Esophagus muscularis mucosa (tissue), 4 donors: ENCODE measurements at regions not wholly inside any gene's neighbourhood (a gene's known extent, or its start where the extent isn't known, plus 50 kb on each side); places are given as distances from the start of the nearest gene placed in this dataset.

Source experiments
- DNase-seq: peaks from one replicate; pipeline ENCODE4 v3.0.0-alpha.2; 2017; ENCODE audit errors: extremely low spot score
- H3K27ac ChIP-seq, 4 donors: fragments of 200-600 bp; sonication (generic); replicated peaks in 1 of 4; 1 replicate in 3 of 4; 2 replicates in 1 of 4; pipeline ENCODE4 v1.5.1; 2016 to 2019; ENCODE audit warnings: mild to moderate bottlenecking in 1 of 4
- H3K27me3 ChIP-seq, 4 donors: fragments of 200-600 bp; sonication (generic); one replicate each; pipeline versions ENCODE4 v1.5.1 to v1.6.0; 2016 to 2019
- H3K36me3 ChIP-seq, 4 donors: fragments of 200-600 bp; sonication (generic); one replicate each; pipeline ENCODE4 v1.5.1; 2016 to 2019
- H3K4me1 ChIP-seq, 4 donors: fragments of 200-600 bp; sonication (generic); one replicate each; pipeline ENCODE4 v1.5.1; 2016 to 2019
- H3K4me3 ChIP-seq, 4 donors: fragments of 200-600 bp; sonication (generic); 1 replicate in 2 of 4; 2 replicates in 2 of 4; pipeline ENCODE4 v1.5.1; 2016 to 2019; ENCODE audit warnings: mild to moderate bottlenecking in 4 of 4, moderate library complexity in 1 of 4
- H3K9me3 ChIP-seq, 4 donors: fragments of 200-600 bp; sonication (generic); 1 replicate in 3 of 4; 2 replicates in 1 of 4; pipeline ENCODE4 v1.5.1; 2016 to 2019
- CTCF ChIP-seq, 3 experiments: fragments of 200-600 bp in 2 of 3; fragments of 450-650 bp in 1 of 3; sonication (generic) in 2 of 3; IDR thresholded peaks; one replicate each; pipeline ENCODE4 v1.5.1; 2017 to 2019; ENCODE audit warnings: antibody characterized with exemption in 3 of 3, mild to moderate bottlenecking in 2 of 3, moderate library complexity in 1 of 3
- EP300 ChIP-seq: sonication (generic); formaldehyde crosslinking; IDR thresholded peaks from one replicate; pipeline ENCODE4 v1.6.1; 2017; ENCODE audit warnings: antibody characterized with exemption
- POLR2A ChIP-seq: fragments of 450-650 bp; IDR thresholded peaks from one replicate; pipeline ENCODE4 v1.6.1; 2017; ENCODE audit warnings: antibody characterized with exemption, moderate library complexity, mild to moderate bottlenecking, low read depth
- POLR2AphosphoS5 ChIP-seq, 2 donors: sonication (generic); formaldehyde crosslinking; IDR thresholded peaks; one replicate each; pipeline ENCODE4 v1.6.1; 2017; ENCODE audit warnings: antibody characterized with exemption in 2 of 2
- WGBS: methylation state at CpG from one replicate; pipeline ENCODE4 v1.1.5; 2018; 5-methylcytosine and 5-hydroxymethylcytosine counted together
- intact Hi-C: fragments of 100-400 bp; cut with DNase I; formaldehyde crosslinking; loops from one replicate; pipeline ENCODE4 v1.15.1; 2023

- Histone ChIP-seq H3K27ac (no peak overlapping the region), H3K4me1 (peaks cover 0 to 20% (median 0%) of the 10 kb centered on the region in 4 donors), H3K36me3 (no peaks in the 10 kb centered on the region), H3K9me3 (no peaks in the 10 kb centered on the region), H3K27me3 (no peaks in the 10 kb centered on the region), H3K4me3 (no peak overlapping the region)
- intact Hi-C loops, result no loop called here
- TF ChIP-seq POLR2AphosphoS5 (IDR thresholded peaks at IDR 0.05) (no peak), EP300 (no peak), POLR2A (no peak), CTCF (IDR thresholded peaks at IDR 0.05) (no peak)
- WGBS, result 92% methylated on average over 6 of the region's 6 CpGs
- no peak for DNase-seq
Measured at GRCh38 chr5:168151041-168151440, 140.4 kb upstream of the WWC1 start.

- H3K27ac ChIP-seq, result no peak overlapping the region
- no peak for TF ChIP-seq CTCF (IDR thresholded peaks at IDR 0.05)
- TF ChIP-seq POLR2AphosphoS5 (IDR thresholded peaks at IDR 0.05), result no peak
- TF ChIP-seq EP300, result no peak
- no peak for TF ChIP-seq POLR2A
- peaks cover 0 to 11% (median 0%) of the 10 kb centered on the region in 4 donors for H3K4me1 ChIP-seq
- WGBS, result 85% methylated on average over 3 of the region's 3 CpGs
- no peaks in the 10 kb centered on the region for H3K36me3 ChIP-seq
- no peaks in the 10 kb centered on the region for H3K27me3 ChIP-seq
- intact Hi-C loops, result no loop called here
- DNase-seq, result no peak
- H3K4me3 ChIP-seq, result no peak overlapping the region
- H3K9me3 ChIP-seq, result no peaks in the 10 kb centered on the region
Measured at GRCh38 chr5:168152660-168153059, 138.8 kb upstream of the WWC1 start.

- no peak overlapping the region for H3K27ac ChIP-seq
- no peaks in the 10 kb centered on the region for H3K36me3 ChIP-seq
- peaks cover 0 to 5% (median 0%) of the 10 kb centered on the region in 4 donors for H3K4me1 ChIP-seq
- WGBS, result 78% methylated on average over 7 of the region's 7 CpGs
- DNase-seq, result no peak
- intact Hi-C loops, result no loop called here
- no peak for TF ChIP-seq POLR2AphosphoS5 (IDR thresholded peaks at IDR 0.05)
- no peak for TF ChIP-seq POLR2A
- no peak for TF ChIP-seq EP300
- TF ChIP-seq CTCF (IDR thresholded peaks at IDR 0.05), result no peak
- H3K9me3 ChIP-seq, result no peaks in the 10 kb centered on the region
- H3K4me3 ChIP-seq, result no peak overlapping the region
- no peaks in the 10 kb centered on the region for H3K27me3 ChIP-seq
Measured at GRCh38 chr5:168153263-168153875, 138.1 kb upstream of the WWC1 start.

- TF ChIP-seq CTCF (IDR thresholded peaks at IDR 0.05) (no peak), POLR2A (no peak), POLR2AphosphoS5 (IDR thresholded peaks at IDR 0.05) (no peak)
- WGBS, result 83% methylated on average over 6 of the region's 6 CpGs
- no peak for DNase-seq
- peaks cover 0 to 5% (median 0%) of the 10 kb centered on the region in 4 donors for H3K4me1 ChIP-seq
- H3K27ac ChIP-seq, result no peak overlapping the region
- no peaks in the 10 kb centered on the region for H3K36me3 ChIP-seq
- no peaks in the 10 kb centered on the region for H3K9me3 ChIP-seq
- H3K4me3 ChIP-seq, result no peak overlapping the region
- H3K27me3 ChIP-seq, result no peaks in the 10 kb centered on the region
- intact Hi-C loops, result no loop called here
Measured at GRCh38 chr5:168153876-168154270, 137.6 kb upstream of the WWC1 start.

- WGBS, result 70% methylated on average over 2 of the region's 2 CpGs
Measured at GRCh38 chr5:168155585-168155984, 135.9 kb upstream of the WWC1 start.

More at GRCh38 chr5:168155585-168155984, 135.9 kb upstream of the WWC1 start:
- DNase-seq, result no peak
- H3K9me3 ChIP-seq, result no peaks in the 10 kb centered on the region
- peaks cover 0 to 5% (median 0%) of the 10 kb centered on the region in 4 donors for H3K4me1 ChIP-seq
- TF ChIP-seq CTCF (IDR thresholded peaks at IDR 0.05) (no peak), POLR2AphosphoS5 (IDR thresholded peaks at IDR 0.05) (no peak), EP300 (no peak), POLR2A (no peak)
- H3K27me3 ChIP-seq, result no peaks in the 10 kb centered on the region
- H3K36me3 ChIP-seq, result no peaks in the 10 kb centered on the region
- no peak overlapping the region for H3K27ac ChIP-seq
- intact Hi-C loops, result no loop called here
- H3K4me3 ChIP-seq, result no peak overlapping the region
